ENCODE measurements at regions not wholly inside any gene's neighbourhood (a gene's known extent, or its start where the extent isn't known, plus 50 kb on each side); places are given as distances from the start of the nearest gene placed in this dataset.

- TF ChIP-seq CBFB (CRISPR knock-in tag; IDR thresholded peaks at IDR 0.05; ENCODE audit: low read depth) (no peak), ZNF416 (CRISPR knock-in tag; IDR thresholded peaks at IDR 0.05) (no peak), ERG (CRISPR knock-in tag; IDR thresholded peaks at IDR 0.05) (no peak)
Measured at GRCh38 chr9:95727947-95728520, 147.5 kb upstream of the ERCC6L2 start (continued).

- no peak overlapping the region for H3K4me3 Mint-ChIP-seq
- H3K27me3 Mint-ChIP-seq (ENCODE audit: low read depth), result no peaks in the 10 kb centered on the region
- ChIA-PET CTCF (interaction anchor here (0.6 to 2.0 kb wide), 12 partner anchors 9 to 559 kb away, joined by 3 to 33 read pairs (median 4); no protein-coding TSS in a partner anchor), POLR2A (no interaction called here)
- TF ChIP-seq CTCF (IDR thresholded peaks at IDR 0.05), result peak; percentile 56; the same call in 1 of the 2 replicates
- TF ChIP-seq ZNF416 (CRISPR knock-in tag; IDR thresholded peaks at IDR 0.05), result no peak
- DNase-seq (ENCODE audit: low spot score), result no peak
- no peaks in the 10 kb centered on the region for H3K4me1 Mint-ChIP-seq
- no peak overlapping the region for H3K27ac Mint-ChIP-seq
- peaks cover 11% of the 10 kb centered on the region for H3K9me3 Mint-ChIP-seq
- peak; percentile 46; the same call in 1 of the 2 replicates for ATAC-seq
- no peaks in the 10 kb centered on the region for H3K36me3 Mint-ChIP-seq
Measured at GRCh38 chr9:95726756-95727155, 148.7 kb upstream of the ERCC6L2 start.

GRCh38 chr9:95725045-95725444 is 150.4 kb upstream of the ERCC6L2 start:
- ATAC-seq, result no peak
- TF ChIP-seq AR (CRISPR knock-in tag; IDR thresholded peaks at IDR 0.05) (no peak), KAT7 (CRISPR knock-in tag; IDR thresholded peaks at IDR 0.05; ENCODE audit: borderline replicate concordance) (no peak), FOXP4 (CRISPR knock-in tag; IDR thresholded peaks at IDR 0.05) (no peak), JAZF1 (CRISPR knock-in tag; IDR thresholded peaks at IDR 0.05) (no peak), GRHL2 (CRISPR knock-in tag; IDR thresholded peaks at IDR 0.05; ENCODE audit: insufficient replicate concordance, severe bottlenecking) (no peak), ZNF512 (CRISPR knock-in tag; IDR thresholded peaks at IDR 0.05; ENCODE audit: borderline replicate concordance) (no peak), ZNF396 (CRISPR knock-in tag; IDR thresholded peaks at IDR 0.05; ENCODE audit: borderline replicate concordance) (no peak), ERG (CRISPR knock-in tag; IDR thresholded peaks at IDR 0.05) (no peak), ARID4B (CRISPR knock-in tag; IDR thresholded peaks at IDR 0.05; ENCODE audit: borderline replicate concordance) (no peak), NR2C2 (CRISPR knock-in tag; IDR thresholded peaks at IDR 0.05) (no peak), ZMAT4 (CRISPR knock-in tag; IDR thresholded peaks at IDR 0.05) (no peak), TEAD1 (CRISPR knock-in tag; IDR thresholded peaks at IDR 0.05) (no peak), RORB (CRISPR knock-in tag; IDR thresholded peaks at IDR 0.05) (no peak)

More at GRCh38 chr9:95725045-95725444, 150.4 kb upstream of the ERCC6L2 start:
- no peak overlapping the region for H3K27ac Mint-ChIP-seq
- H3K4me1 Mint-ChIP-seq, result no peaks in the 10 kb centered on the region
- no peaks in the 10 kb centered on the region for H3K36me3 Mint-ChIP-seq
- H3K27me3 Mint-ChIP-seq (ENCODE audit: low read depth), result no peaks in the 10 kb centered on the region
- peaks cover 8% of the 10 kb centered on the region for H3K9me3 Mint-ChIP-seq
- no peak overlapping the region for H3K4me3 Mint-ChIP-seq
- ChIA-PET CTCF (no interaction called here), POLR2A (interaction anchor here (0.7 kb wide), 1 partner anchor 89 kb away, joined by 3 read pairs; no protein-coding TSS in a partner anchor)
- no peak for DNase-seq (ENCODE audit: low spot score)

Measured in WTC11 (cell line).